Calu3 (cell line): ENCODE measurements at regions not wholly inside any gene's neighbourhood (a gene's known extent, or its start where the extent isn't known, plus 50 kb on each side); places are given as distances from the start of the nearest gene placed in this dataset.

Source experiments
- BruUV-seq: library from RNA; stranded (reverse); fragments of 400-500 nt; replicated peaks from 2 replicates; lab custom pipeline; 2021; lab: Mats Ljungman, UMichigan
- CTCF ChIA-PET: fragments of 300-600 bp; sonication (Branson Sonifier 250); formaldehyde crosslinking; loops from one replicate; lab custom pipeline; 2022; ENCODE audit warnings: antibody characterized with exemption; lab: Charles Lee
- DNase-seq: peaks from one replicate; pipeline ENCODE4 v3.0.0; 2022
- H3K27ac Mint-ChIP-seq: one replicate; pipeline ENCODE4 v1.8.0; 2022; ENCODE audit warnings: mixed read lengths; ENCODE audit not compliant: unreplicated experiment
- H3K27me3 Mint-ChIP-seq: one replicate; pipeline ENCODE4 v1.8.0; 2022; ENCODE audit warnings: mixed read lengths; ENCODE audit not compliant: unreplicated experiment
- H3K36me3 Mint-ChIP-seq: one replicate; pipeline ENCODE4 v1.8.0; 2022; ENCODE audit warnings: mild to moderate bottlenecking, moderate library complexity, mixed read lengths; ENCODE audit not compliant: insufficient read depth, unreplicated experiment
- H3K4me1 Mint-ChIP-seq: one replicate; pipeline ENCODE4 v1.8.0; 2022; ENCODE audit warnings: mild to moderate bottlenecking, low read depth, mixed read lengths; ENCODE audit not compliant: unreplicated experiment
- H3K4me3 Mint-ChIP-seq: one replicate; pipeline ENCODE4 v1.8.0; 2022; ENCODE audit warnings: mild to moderate bottlenecking, low read depth, moderate library complexity, mixed read lengths; ENCODE audit not compliant: unreplicated experiment
- H3K9me3 Mint-ChIP-seq: one replicate; pipeline ENCODE4 v1.8.0; 2022; ENCODE audit warnings: low read depth, mixed read lengths; ENCODE audit not compliant: unreplicated experiment
- CTCF ChIP-seq: fragments of 200-600 bp; IDR thresholded peaks from one replicate; pipeline ENCODE4 v1.8.0; 2022; ENCODE audit warnings: antibody characterized with exemption; ENCODE audit not compliant: unreplicated experiment
- intact Hi-C: fragments of 100-400 bp; cut with micrococcal nuclease; formaldehyde crosslinking; loops from one replicate; pipeline ENCODE4 v1.10.0; 2022; ENCODE audit not compliant: unreplicated experiment

GRCh38 chr1:195899762-195900352 lies 708.4 kb downstream of the KCNT2 start:
- CTCF ChIA-PET, result no interaction called here
- DNase-seq, result no peak

GRCh38 chr1:195898924-195899323 lies 709.3 kb downstream of the KCNT2 start:
- BruUV-seq, result no TSS peak
- Mint-ChIP-seq H3K27ac (no peak overlapping the region), H3K9me3 (no peaks in the 10 kb centered on the region), H3K27me3 (no peaks in the 10 kb centered on the region), H3K4me3 (no peak overlapping the region), H3K36me3 (no peaks in the 10 kb centered on the region), H3K4me1 (no peaks in the 10 kb centered on the region)
- intact Hi-C loops, result no loop called here
- TF ChIP-seq CTCF, result no peak
- DNase-seq, result no peak
- CTCF ChIA-PET, result no interaction called here

More at GRCh38 chr1:195899762-195900352, 708.4 kb downstream of the KCNT2 start:
- no peak overlapping the region for H3K4me3 Mint-ChIP-seq
- BruUV-seq, result no TSS peak
- H3K36me3 Mint-ChIP-seq, result no peaks in the 10 kb centered on the region
- no peaks in the 10 kb centered on the region for H3K27me3 Mint-ChIP-seq
- TF ChIP-seq CTCF, result no peak
- H3K9me3 Mint-ChIP-seq, result no peaks in the 10 kb centered on the region
- no peaks in the 10 kb centered on the region for H3K4me1 Mint-ChIP-seq
- intact Hi-C loops, result no loop called here
- no peak overlapping the region for H3K27ac Mint-ChIP-seq

- no TSS peak for BruUV-seq
- H3K4me3 Mint-ChIP-seq, result no peak overlapping the region
- H3K27me3 Mint-ChIP-seq, result no peaks in the 10 kb centered on the region
- no peak overlapping the region for H3K27ac Mint-ChIP-seq
- no peaks in the 10 kb centered on the region for H3K36me3 Mint-ChIP-seq
- CTCF ChIA-PET, result no interaction called here
- no peak for TF ChIP-seq CTCF
- H3K9me3 Mint-ChIP-seq, result no peaks in the 10 kb centered on the region
- no peak for DNase-seq
- H3K4me1 Mint-ChIP-seq, result no peaks in the 10 kb centered on the region
- intact Hi-C loops, result no loop called here
These were observed 709.9 kb downstream of the KCNT2 start for GRCh38 chr1:195898373-195898772.

GRCh38 chr1:195897076-195897475 lies 711.2 kb downstream of the KCNT2 start:
- CTCF ChIA-PET, result no interaction called here
- intact Hi-C loops, result no loop called here
- no peaks in the 10 kb centered on the region for H3K36me3 Mint-ChIP-seq
- no peak overlapping the region for H3K4me3 Mint-ChIP-seq
- H3K27ac Mint-ChIP-seq, result no peak overlapping the region
- H3K27me3 Mint-ChIP-seq, result no peaks in the 10 kb centered on the region
- no peak for DNase-seq
- no peaks in the 10 kb centered on the region for H3K9me3 Mint-ChIP-seq
- no TSS peak for BruUV-seq
- H3K4me1 Mint-ChIP-seq, result no peaks in the 10 kb centered on the region
- TF ChIP-seq CTCF, result no peak
